H1 (cell line): ENCODE measurements at regions not wholly inside any gene's neighbourhood (a gene's known extent, or its start where the extent isn't known, plus 50 kb on each side); places are given as distances from the start of the nearest gene placed in this dataset.

Experiments used
- ATF3 ChIP-seq: IDR thresholded peaks from 2 replicates; pipeline ENCODE4 v1.6.1; 2011; ENCODE audit warnings: low read depth, mild to moderate bottlenecking, low read length; ENCODE audit not compliant: insufficient read depth
- CHD7 ChIP-seq: fragments of 300-600 bp; sonication (generic); IDR thresholded peaks from 2 replicates; pipeline ENCODE4 v1.7.1; 2012; ENCODE audit warnings: low read length, moderate library complexity, mild to moderate bottlenecking, inconsistent platforms; ENCODE audit not compliant: insufficient replicate concordance
- CTBP2 ChIP-seq: IDR thresholded peaks from 2 replicates; pipeline ENCODE4 v1.7.0; 2011; ENCODE audit warnings: borderline replicate concordance, mild to moderate bottlenecking, moderate library complexity, mixed read lengths, low read length; ENCODE audit not compliant: insufficient read depth, insufficient read length
- HDAC6 ChIP-seq: IDR thresholded peaks from one replicate; pipeline ENCODE4 v1.7.1; 2012; ENCODE audit warnings: low read depth, mild to moderate bottlenecking, inconsistent platforms, low read length, moderate library complexity
- SIN3A ChIP-seq, 2 experiments: IDR thresholded peaks in 1 of 2; conservative IDR thresholded peaks in 1 of 2; 2 replicates each; pipeline ENCODE4 v1.6.1; 2011 to 2012; ENCODE audit warnings: low read length in 2 of 2, improper control_type of control experiment in 1 of 2, low read depth in 1 of 2, mild to moderate bottlenecking in 1 of 2

- TF ChIP-seq CTBP2 (no peak), ATF3 (no peak), HDAC6 (no peak), CHD7 (no peak), SIN3A (conservative IDR thresholded peaks at IDR 0.05 in 1 of 2, IDR thresholded peaks at IDR 0.05 in 1 of 2; ENCODE audit: low read depth in 1 of 2, low read length in 2 of 2) (no peak)
Observed at GRCh38 chr10:118139321-118139720, 92.6 kb upstream of the RAB11FIP2 start (continued).
